ENCODE measurements at regions not wholly inside any gene's neighbourhood (a gene's known extent, or its start where the extent isn't known, plus 50 kb on each side); places are given as distances from the start of the nearest gene placed in this dataset.

GRCh38 chr2:150693556-150693955, 206.1 kb upstream of the RND3 start:
- Histone ChIP-seq H3K9me2 (ENCODE audit: low read depth, low read length) (no peaks in the 10 kb centered on the region), H3K4me1 (ENCODE audit: insufficient read depth, low read length, severe bottlenecking) (no peaks in the 10 kb centered on the region), H2AFZ (ENCODE audit: low read length) (no peak overlapping the region), H3K27ac (ENCODE audit: low read depth, low read length, poor library complexity, severe bottlenecking) (no peak overlapping the region), H3K4me2 (ENCODE audit: low read length) (no peak overlapping the region), H3K27me3 (ENCODE audit: insufficient read depth, low read length) (no peaks in the 10 kb centered on the region), H3K79me2 (ENCODE audit: insufficient read depth, low read length) (no peaks in the 10 kb centered on the region), H3K36me3 (ENCODE audit: insufficient read depth, low read length) (no peaks in the 10 kb centered on the region), H3F3A (ENCODE audit: insufficient read depth, low read length) (no peaks in the 10 kb centered on the region), H4K20me1 (ENCODE audit: insufficient read depth, low read length) (no peaks in the 10 kb centered on the region), H3K4me3 (ENCODE audit: low read depth, low read length, poor library complexity, severe bottlenecking) (no peak overlapping the region), H3K9ac (ENCODE audit: low read length) (no peak overlapping the region), H3K9me3 (ENCODE audit: low read length) (no peaks in the 10 kb centered on the region)
- TF ChIP-seq EZH2 (IDR thresholded peaks at IDR 0.05; ENCODE audit: borderline replicate concordance, low read length) = no peak
- no peak for TF ChIP-seq CTCF (IDR thresholded peaks at IDR 0.05; ENCODE audit: low read length)

GRCh38 chr2:150690870-150691269, 203.4 kb upstream of the RND3 start:
- Histone ChIP-seq H3K79me2 (ENCODE audit: insufficient read depth, low read length) (no peaks in the 10 kb centered on the region), H4K20me1 (ENCODE audit: insufficient read depth, low read length) (no peaks in the 10 kb centered on the region), H3K27me3 (ENCODE audit: insufficient read depth, low read length) (no peaks in the 10 kb centered on the region), H3K9me3 (ENCODE audit: low read length) (no peaks in the 10 kb centered on the region), H2AFZ (ENCODE audit: low read length) (no peak overlapping the region), H3K4me3 (ENCODE audit: low read depth, low read length, poor library complexity, severe bottlenecking) (no peak overlapping the region), H3K9ac (ENCODE audit: low read length) (no peak overlapping the region), H3F3A (ENCODE audit: insufficient read depth, low read length) (no peaks in the 10 kb centered on the region), H3K36me3 (ENCODE audit: insufficient read depth, low read length) (no peaks in the 10 kb centered on the region), H3K27ac (ENCODE audit: low read depth, low read length, poor library complexity, severe bottlenecking) (no peak overlapping the region), H3K9me2 (ENCODE audit: low read depth, low read length) (no peaks in the 10 kb centered on the region), H3K4me2 (ENCODE audit: low read length) (no peak overlapping the region), H3K4me1 (ENCODE audit: insufficient read depth, low read length, severe bottlenecking) (no peaks in the 10 kb centered on the region)
- no peak for TF ChIP-seq CTCF (IDR thresholded peaks at IDR 0.05; ENCODE audit: low read length)
- TF ChIP-seq EZH2 (IDR thresholded peaks at IDR 0.05; ENCODE audit: borderline replicate concordance, low read length) = no peak

- H2AFZ ChIP-seq (ENCODE audit: low read length) = no peak overlapping the region
- H3K27me3 ChIP-seq (ENCODE audit: insufficient read depth, low read length) = no peaks in the 10 kb centered on the region
- no peak overlapping the region for H3K4me3 ChIP-seq (ENCODE audit: low read depth, low read length, poor library complexity, severe bottlenecking)
- no peak overlapping the region for H3K4me2 ChIP-seq (ENCODE audit: low read length)
- H3K9me2 ChIP-seq (ENCODE audit: low read depth, low read length) = no peaks in the 10 kb centered on the region
- no peak for TF ChIP-seq EZH2 (IDR thresholded peaks at IDR 0.05; ENCODE audit: borderline replicate concordance, low read length)
- no peak for TF ChIP-seq CTCF (IDR thresholded peaks at IDR 0.05; ENCODE audit: low read length)
- H4K20me1 ChIP-seq (ENCODE audit: insufficient read depth, low read length) = no peaks in the 10 kb centered on the region
- no peaks in the 10 kb centered on the region for H3K9me3 ChIP-seq (ENCODE audit: low read length)
- H3F3A ChIP-seq (ENCODE audit: insufficient read depth, low read length) = no peaks in the 10 kb centered on the region
- no peaks in the 10 kb centered on the region for H3K79me2 ChIP-seq (ENCODE audit: insufficient read depth, low read length)
- no peak overlapping the region for H3K27ac ChIP-seq (ENCODE audit: low read depth, low read length, poor library complexity, severe bottlenecking)
- H3K4me1 ChIP-seq (ENCODE audit: insufficient read depth, low read length, severe bottlenecking) = no peaks in the 10 kb centered on the region
- H3K9ac ChIP-seq (ENCODE audit: low read length) = no peak overlapping the region
- no peaks in the 10 kb centered on the region for H3K36me3 ChIP-seq (ENCODE audit: insufficient read depth, low read length)
Measured at GRCh38 chr2:150690261-150690660, 202.8 kb upstream of the RND3 start.
